Loucy (cell line): ENCODE measurements at regions not wholly inside any gene's neighbourhood (a gene's known extent, or its start where the extent isn't known, plus 50 kb on each side); places are given as distances from the start of the nearest gene placed in this dataset.

Experiments used
- H2AFZ ChIP-seq: fragments of 200-600 bp; sonication (generic); 2 replicates; pipeline ENCODE4 v1.6.0; 2016; ENCODE audit warnings: antibody characterized with exemption, mild to moderate bottlenecking, low read length, moderate library complexity
- H3F3A ChIP-seq: fragments of 200-600 bp; 2 replicates; pipeline ENCODE4 v1.6.0; 2016; ENCODE audit warnings: antibody characterized with exemption, low read depth, mild to moderate bottlenecking
- H3K27me3 ChIP-seq: fragments of 200-600 bp; sonication (generic); 2 replicates; pipeline ENCODE4 v1.6.1; 2014; ENCODE audit warnings: low read length, mild to moderate bottlenecking; ENCODE audit not compliant: insufficient read depth, poor library complexity, severe bottlenecking
- H3K36me3 ChIP-seq: fragments of 200-600 bp; sonication (generic); 2 replicates; pipeline ENCODE4 v1.6.1; 2016; ENCODE audit warnings: low read length; ENCODE audit not compliant: insufficient read depth
- H3K4me1 ChIP-seq: fragments of 200-600 bp; sonication (generic); 2 replicates; pipeline ENCODE4 v1.5.1; 2014; ENCODE audit warnings: low read length, mild to moderate bottlenecking; ENCODE audit not compliant: insufficient read depth, poor library complexity, severe bottlenecking
- H3K4me2 ChIP-seq: fragments of 200-600 bp; sonication (generic); 2 replicates; pipeline ENCODE4 v1.6.0; 2014; ENCODE audit warnings: antibody characterized with exemption, low read length, low read depth, mild to moderate bottlenecking; ENCODE audit not compliant: poor library complexity, severe bottlenecking
- H3K4me3 ChIP-seq: fragments of 200-600 bp; sonication (generic); 2 replicates; pipeline ENCODE4 v1.5.1; 2014; ENCODE audit warnings: low read length, mild to moderate bottlenecking, mixed read lengths; ENCODE audit not compliant: poor library complexity, severe bottlenecking
- H3K79me2 ChIP-seq: fragments of 200-600 bp; sonication (generic); 2 replicates; pipeline ENCODE4 v1.6.1; 2014; ENCODE audit warnings: low read length; ENCODE audit not compliant: insufficient read depth
- H3K9ac ChIP-seq: fragments of 200-600 bp; sonication (generic); 2 replicates; pipeline ENCODE4 v1.6.0; 2014; ENCODE audit warnings: mild to moderate bottlenecking, low read depth, low read length, moderate library complexity; ENCODE audit not compliant: poor library complexity, severe bottlenecking
- H3K9me2 ChIP-seq: fragments of 200-600 bp; sonication (generic); replicated peaks from 2 replicates; pipeline ENCODE4 v1.6.1; 2016; ENCODE audit warnings: low read depth, low read length, mixed read lengths
- H3K9me3 ChIP-seq: fragments of 200-600 bp; sonication (generic); 2 replicates; pipeline ENCODE4 v1.6.1; 2014; ENCODE audit warnings: mild to moderate bottlenecking, antibody characterized with exemption, low read length, low read depth; ENCODE audit not compliant: insufficient read depth
- H4K20me1 ChIP-seq: fragments of 200-600 bp; sonication (generic); 2 replicates; pipeline ENCODE4 v1.6.0; 2014; ENCODE audit warnings: antibody characterized with exemption, low read length, mild to moderate bottlenecking; ENCODE audit not compliant: insufficient read depth, poor library complexity, severe bottlenecking
- EZH2phosphoT487 ChIP-seq: fragments of 200-600 bp; IDR thresholded peaks from 2 replicates; pipeline ENCODE4 v1.6.1; 2018; ENCODE audit warnings: antibody characterized with exemption, mild to moderate bottlenecking, moderate library complexity, borderline replicate concordance
- TF ChIP-seq, protein P1 (sequence below): fragments of 200-600 bp; sonication (generic); conservative IDR thresholded peaks from 2 replicates; pipeline ENCODE4 v1.5.1; 2014; ENCODE audit warnings: mild to moderate bottlenecking, antibody characterized with exemption, low read length

DNA sequence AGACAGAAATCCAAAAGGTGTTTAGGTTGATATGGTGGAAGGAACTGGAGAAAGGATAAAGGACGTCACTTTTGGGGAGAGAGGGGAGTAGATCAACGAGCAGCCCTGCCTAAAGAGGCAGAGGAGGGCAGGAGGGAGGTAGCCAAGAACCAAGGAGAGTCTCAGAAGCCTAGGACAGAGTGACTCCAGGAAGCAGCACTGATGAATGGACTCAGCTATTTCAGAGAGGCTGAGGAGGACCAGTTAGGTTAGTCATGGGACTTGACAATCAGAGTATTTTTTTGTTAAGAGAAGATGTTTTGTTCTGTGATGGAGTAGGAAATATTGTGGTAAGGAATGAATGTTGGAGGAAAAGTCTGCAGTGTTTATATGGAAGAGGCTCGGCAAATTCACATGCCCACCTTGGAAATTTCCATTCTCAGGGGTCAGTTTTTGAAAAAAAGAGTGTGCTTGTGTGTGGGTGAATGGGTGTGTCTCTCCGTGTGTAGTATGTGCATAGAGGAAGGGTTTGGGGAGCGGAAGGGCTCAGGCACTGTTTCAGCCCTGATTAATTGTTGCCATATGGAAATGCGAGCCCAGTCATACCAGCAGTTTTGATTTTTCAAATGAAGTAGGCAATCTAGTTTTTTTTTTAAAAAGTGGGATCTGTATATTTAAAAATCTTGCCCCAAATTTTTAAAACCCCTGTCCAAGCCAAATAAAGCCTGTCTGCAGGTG, 303.6 kb downstream of the SAMD5 start:
- no peaks in the 10 kb centered on the region for H3K27me3 ChIP-seq
- H3K36me3 ChIP-seq, result no peaks in the 10 kb centered on the region
- H3K9me3 ChIP-seq, result no peaks in the 10 kb centered on the region
- no peaks in the 10 kb centered on the region for H4K20me1 ChIP-seq
- H3F3A ChIP-seq, result no peaks in the 10 kb centered on the region
- H3K4me1 ChIP-seq, result peaks cover 5% of the 10 kb centered on the region
- H3K79me2 ChIP-seq, result no peaks in the 10 kb centered on the region
- H3K9me2 ChIP-seq, result no peaks in the 10 kb centered on the region
- TF ChIP-seq, protein P1, sequence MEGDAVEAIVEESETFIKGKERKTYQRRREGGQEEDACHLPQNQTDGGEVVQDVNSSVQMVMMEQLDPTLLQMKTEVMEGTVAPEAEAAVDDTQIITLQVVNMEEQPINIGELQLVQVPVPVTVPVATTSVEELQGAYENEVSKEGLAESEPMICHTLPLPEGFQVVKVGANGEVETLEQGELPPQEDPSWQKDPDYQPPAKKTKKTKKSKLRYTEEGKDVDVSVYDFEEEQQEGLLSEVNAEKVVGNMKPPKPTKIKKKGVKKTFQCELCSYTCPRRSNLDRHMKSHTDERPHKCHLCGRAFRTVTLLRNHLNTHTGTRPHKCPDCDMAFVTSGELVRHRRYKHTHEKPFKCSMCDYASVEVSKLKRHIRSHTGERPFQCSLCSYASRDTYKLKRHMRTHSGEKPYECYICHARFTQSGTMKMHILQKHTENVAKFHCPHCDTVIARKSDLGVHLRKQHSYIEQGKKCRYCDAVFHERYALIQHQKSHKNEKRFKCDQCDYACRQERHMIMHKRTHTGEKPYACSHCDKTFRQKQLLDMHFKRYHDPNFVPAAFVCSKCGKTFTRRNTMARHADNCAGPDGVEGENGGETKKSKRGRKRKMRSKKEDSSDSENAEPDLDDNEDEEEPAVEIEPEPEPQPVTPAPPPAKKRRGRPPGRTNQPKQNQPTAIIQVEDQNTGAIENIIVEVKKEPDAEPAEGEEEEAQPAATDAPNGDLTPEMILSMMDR, result no peak
- TF ChIP-seq EZH2phosphoT487, result no peak
- H2AFZ ChIP-seq, result no peak overlapping the region; the same call in 1 of the 2 replicates
- no peak overlapping the region for H3K4me2 ChIP-seq
- H3K9ac ChIP-seq, result no peak overlapping the region
- H3K4me3 ChIP-seq, result no peak overlapping the region

DNA sequence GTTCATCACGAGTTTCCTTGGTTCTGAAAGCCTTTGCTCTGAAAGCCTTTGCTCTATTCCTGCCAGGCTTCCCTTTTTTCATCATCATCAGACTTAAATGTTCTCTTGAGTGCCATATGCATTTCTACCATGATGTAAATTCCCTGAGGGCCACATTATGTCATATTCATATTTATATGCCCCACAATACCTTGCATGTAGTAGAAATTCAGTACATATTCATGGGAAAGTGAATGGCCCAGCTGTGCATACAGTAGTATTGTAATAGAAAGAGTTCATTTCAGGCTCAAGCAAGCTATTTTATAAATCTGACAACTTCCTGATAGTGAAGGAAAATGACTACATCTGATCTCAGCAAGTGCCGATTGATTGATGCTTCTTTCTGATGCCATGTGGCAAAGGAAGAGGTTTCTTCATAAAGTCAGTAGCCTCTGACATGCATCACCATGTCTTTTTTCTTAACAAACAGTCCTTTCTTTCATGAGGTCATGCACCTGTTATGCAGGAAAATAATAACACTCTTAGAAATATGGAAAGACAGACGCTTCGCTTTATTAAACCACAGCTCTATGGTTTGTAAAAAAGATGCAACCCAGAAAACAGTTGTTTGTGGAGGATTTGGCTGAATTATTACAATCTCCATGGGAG, 308.7 kb downstream of the SAMD5 start:
- H3K36me3 ChIP-seq, result no peaks in the 10 kb centered on the region
- H3K9me2 ChIP-seq, result no peaks in the 10 kb centered on the region
- H3K9me3 ChIP-seq, result no peaks in the 10 kb centered on the region
- H3K27me3 ChIP-seq, result no peaks in the 10 kb centered on the region
- H2AFZ ChIP-seq, result no peak overlapping the region
- no peak for TF ChIP-seq EZH2phosphoT487
- TF ChIP-seq, protein P1, result no peak
- no peaks in the 10 kb centered on the region for H3K79me2 ChIP-seq
- no peaks in the 10 kb centered on the region for H3K4me1 ChIP-seq
- H3F3A ChIP-seq, result no peaks in the 10 kb centered on the region
- H3K9ac ChIP-seq, result no peak overlapping the region
- no peaks in the 10 kb centered on the region for H4K20me1 ChIP-seq
- H3K4me3 ChIP-seq, result no peak overlapping the region
- H3K4me2 ChIP-seq, result no peak overlapping the region

DNA sequence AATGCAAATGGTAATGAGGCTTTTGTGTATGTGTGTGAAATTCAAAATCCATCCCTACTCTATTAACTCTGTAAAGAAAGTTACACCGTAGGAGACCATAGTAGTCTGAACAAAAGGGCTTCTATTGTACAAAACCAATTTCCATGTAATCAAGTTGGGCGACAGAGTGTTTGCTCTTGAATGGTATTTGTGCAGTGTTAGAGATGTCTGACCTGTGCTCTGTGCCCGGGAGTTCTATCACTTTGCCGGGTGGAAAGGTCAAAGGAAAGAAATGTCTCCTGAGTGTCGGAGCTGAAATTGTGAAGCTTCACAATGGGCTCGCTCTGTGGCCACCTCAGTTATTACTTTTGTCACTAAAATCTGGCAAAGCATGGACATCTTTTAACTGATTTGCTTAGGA, 312.0 kb downstream of the SAMD5 start:
- TF ChIP-seq EZH2phosphoT487, result no peak
- TF ChIP-seq, protein P1, result no peak
- no peaks in the 10 kb centered on the region for H3K79me2 ChIP-seq
- no peaks in the 10 kb centered on the region for H3K36me3 ChIP-seq
- no peaks in the 10 kb centered on the region for H3K9me2 ChIP-seq
- H3F3A ChIP-seq, result no peaks in the 10 kb centered on the region
- H3K9ac ChIP-seq, result no peak overlapping the region
- H3K27me3 ChIP-seq, result no peaks in the 10 kb centered on the region
- no peaks in the 10 kb centered on the region for H3K4me1 ChIP-seq
- no peak overlapping the region for H3K4me2 ChIP-seq
- H3K4me3 ChIP-seq, result no peak overlapping the region
- no peak overlapping the region for H2AFZ ChIP-seq
- no peaks in the 10 kb centered on the region for H4K20me1 ChIP-seq
- H3K9me3 ChIP-seq, result no peaks in the 10 kb centered on the region
